Astrocyte (in vitro differentiated cells and primary cell): ENCODE measurements at regions not wholly inside any gene's neighbourhood (a gene's known extent, or its start where the extent isn't known, plus 50 kb on each side); places are given as distances from the start of the nearest gene placed in this dataset.

Experiments
- DNase-seq: peaks from one replicate; pipeline ENCODE4 v3.0.0-alpha.2; 2010; ENCODE audit warnings: low read depth
- FAIRE-seq: peaks from 2 replicates; lab custom pipeline; 2011; peaks lifted over from hg19 to GRCh38; lab: Jason Lieb, UNC
- H2AFZ ChIP-seq: 2 replicates; pipeline ENCODE4 v1.6.0; 2012; ENCODE audit warnings: low read depth, low read length, inconsistent platforms
- H3K27ac ChIP-seq: 2 replicates; pipeline ENCODE4 v1.5.1; 2011; ENCODE audit warnings: low read depth, low read length, inconsistent platforms
- H3K27me3 ChIP-seq: 2 replicates; pipeline ENCODE4 v1.6.0; 2011; ENCODE audit warnings: low read length, inconsistent platforms; ENCODE audit not compliant: insufficient read depth
- H3K36me3 ChIP-seq: 2 replicates; pipeline ENCODE4 v1.5.1; 2011; ENCODE audit warnings: low read length, inconsistent platforms; ENCODE audit not compliant: insufficient read depth
- H3K4me1 ChIP-seq: 2 replicates; pipeline ENCODE4 v1.5.1; 2011; ENCODE audit warnings: low read length, inconsistent platforms; ENCODE audit not compliant: insufficient read depth
- H3K4me2 ChIP-seq: 2 replicates; pipeline ENCODE4 v1.6.0; 2012; ENCODE audit warnings: low read length, inconsistent platforms
- H3K4me3 ChIP-seq: 2 replicates; pipeline ENCODE4 v1.5.1; 2011; ENCODE audit warnings: low read depth, mild to moderate bottlenecking, low read length, inconsistent platforms; ENCODE audit not compliant: insufficient read depth
- H3K79me2 ChIP-seq: 2 replicates; pipeline ENCODE4 v1.6.0; 2012; ENCODE audit warnings: mild to moderate bottlenecking, low read length, inconsistent platforms; ENCODE audit not compliant: insufficient read depth
- H3K9ac ChIP-seq: 2 replicates; pipeline ENCODE4 v1.6.0; 2012; ENCODE audit warnings: mild to moderate bottlenecking, low read length, inconsistent platforms
- H3K9me3 ChIP-seq: 2 replicates; pipeline ENCODE4 v1.5.1; 2012; ENCODE audit warnings: low read depth, mild to moderate bottlenecking, low read length, inconsistent platforms; ENCODE audit not compliant: insufficient read depth
- H4K20me1 ChIP-seq: 2 replicates; pipeline ENCODE4 v1.6.0; 2012; ENCODE audit warnings: low read length, inconsistent platforms; ENCODE audit not compliant: insufficient read depth
- H3K27ac Mint-ChIP-seq: one replicate; pipeline ENCODE4 v1.8.0; 2021; ENCODE audit warnings: mild to moderate bottlenecking, mixed read lengths; ENCODE audit not compliant: unreplicated experiment
- H3K27me3 Mint-ChIP-seq: one replicate; pipeline ENCODE4 v1.8.0; 2021; ENCODE audit warnings: low read depth, mixed read lengths; ENCODE audit not compliant: unreplicated experiment
- H3K36me3 Mint-ChIP-seq: one replicate; pipeline ENCODE4 v1.8.0; 2021; ENCODE audit warnings: low read depth, mixed read lengths; ENCODE audit not compliant: unreplicated experiment
- H3K4me1 Mint-ChIP-seq: one replicate; pipeline ENCODE4 v1.8.0; 2021; ENCODE audit warnings: low read depth, mixed read lengths; ENCODE audit not compliant: unreplicated experiment
- H3K4me3 Mint-ChIP-seq: one replicate; pipeline ENCODE4 v1.8.0; 2021; ENCODE audit warnings: mild to moderate bottlenecking, moderate library complexity, mixed read lengths; ENCODE audit not compliant: unreplicated experiment
- H3K9me3 Mint-ChIP-seq: one replicate; pipeline ENCODE4 v1.8.0; 2021; ENCODE audit warnings: mild to moderate bottlenecking, mixed read lengths; ENCODE audit not compliant: unreplicated experiment
- CTCF ChIP-seq: IDR thresholded peaks from 2 replicates; pipeline ENCODE4 v1.5.1; 2011; ENCODE audit warnings: low read depth, mild to moderate bottlenecking, inconsistent platforms, low read length, moderate library complexity; ENCODE audit not compliant: insufficient read depth
- EZH2 ChIP-seq: IDR thresholded peaks from 2 replicates; pipeline ENCODE4 v1.6.1; 2012; ENCODE audit warnings: mild to moderate bottlenecking, low read length, inconsistent platforms; ENCODE audit not compliant: insufficient read depth

DNA sequence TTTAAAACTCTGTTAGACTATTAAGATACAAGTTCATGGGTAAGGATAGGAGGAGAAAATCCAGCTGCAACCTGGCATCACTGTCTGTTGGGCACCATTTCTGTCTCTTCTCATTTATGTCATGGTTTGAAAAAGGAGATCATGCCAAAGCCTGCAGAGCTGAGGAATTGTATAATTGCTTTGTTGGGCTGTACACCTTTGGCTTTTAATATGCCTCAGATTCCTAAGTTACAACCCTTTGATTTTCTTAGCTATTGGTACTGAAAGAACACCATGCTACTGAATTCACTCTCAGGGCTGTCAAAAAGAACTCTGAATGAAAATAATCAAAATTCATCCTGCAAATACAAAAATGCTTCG lies 174.3 kb downstream of the ACKR3 start:
- no peak for TF ChIP-seq CTCF
- no peak for TF ChIP-seq EZH2
- Histone ChIP-seq H3K27me3 (no peaks in the 10 kb centered on the region), H3K27ac (peak overlapping the region; percentile 96), H2AFZ (no peak overlapping the region), H4K20me1 (no peaks in the 10 kb centered on the region), H3K4me2 (peak overlapping the region; percentile 82), H3K79me2 (no peaks in the 10 kb centered on the region), H3K9ac (peak overlapping the region; percentile 85), H3K4me1 (peaks cover 42% of the 10 kb centered on the region), H3K36me3 (no peaks in the 10 kb centered on the region), H3K9me3 (peaks cover 3% of the 10 kb centered on the region), H3K4me3 (peak overlapping the region; percentile 50)
- H3K27ac Mint-ChIP-seq: peak overlapping the region; percentile 100
- no peaks in the 10 kb centered on the region for H3K36me3 Mint-ChIP-seq
- FAIRE-seq (no peak), DNase-seq (no peak)
- no peaks in the 10 kb centered on the region for H3K27me3 Mint-ChIP-seq
- H3K9me3 Mint-ChIP-seq: peaks cover 2% of the 10 kb centered on the region
- H3K4me3 Mint-ChIP-seq: no peak overlapping the region
- peaks cover 68% of the 10 kb centered on the region for H3K4me1 Mint-ChIP-seq

GRCh38 chr2:236744281-236744705 lies 174.7 kb downstream of the ACKR3 start:
- H3K4me1 ChIP-seq: peaks cover 46% of the 10 kb centered on the region
- H3K27me3 Mint-ChIP-seq: no peaks in the 10 kb centered on the region
- FAIRE-seq (no peak), DNase-seq (peak; percentile 99)
- H3K27ac ChIP-seq: peak overlapping the region; percentile 96
- H3K4me1 Mint-ChIP-seq: peaks cover 71% of the 10 kb centered on the region
- no peaks in the 10 kb centered on the region for H3K9me3 ChIP-seq
- peak overlapping the region; percentile 100 for H3K27ac Mint-ChIP-seq
- H2AFZ ChIP-seq: no peak overlapping the region
- H3K79me2 ChIP-seq: no peaks in the 10 kb centered on the region
- H3K36me3 Mint-ChIP-seq: no peaks in the 10 kb centered on the region
- no peaks in the 10 kb centered on the region for H3K27me3 ChIP-seq
- H3K9ac ChIP-seq: peak overlapping the region; percentile 85
- H3K36me3 ChIP-seq: no peaks in the 10 kb centered on the region
- peak overlapping the region; percentile 82 for H3K4me2 ChIP-seq
- peak overlapping the region; percentile 10 for H3K4me3 Mint-ChIP-seq
- no peak for TF ChIP-seq EZH2
- peaks cover 2% of the 10 kb centered on the region for H3K9me3 Mint-ChIP-seq
- H3K4me3 ChIP-seq: peak overlapping the region; percentile 50
- no peaks in the 10 kb centered on the region for H4K20me1 ChIP-seq

DNA sequence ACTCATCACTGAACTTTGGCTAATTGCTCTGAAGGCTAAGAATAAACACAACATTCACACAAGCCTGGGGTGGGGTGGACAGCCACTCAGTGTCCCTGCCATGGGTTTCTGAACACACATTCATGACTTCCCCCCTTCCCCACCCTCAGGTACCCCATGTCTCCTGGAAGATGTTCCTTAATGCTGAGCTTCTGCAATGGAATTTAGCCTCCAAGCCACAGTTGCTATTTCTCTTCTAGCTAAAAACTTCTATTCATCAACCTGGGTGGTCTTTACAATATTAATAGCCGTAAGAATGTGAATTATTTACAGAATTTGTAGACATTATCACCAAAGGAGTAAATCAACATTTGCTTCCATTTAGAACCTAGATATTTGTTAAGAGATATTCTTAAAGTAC lies 175.1 kb downstream of the ACKR3 start:
- H4K20me1 ChIP-seq: no peaks in the 10 kb centered on the region
- peak overlapping the region; percentile 1 for H3K4me3 ChIP-seq
- no peaks in the 10 kb centered on the region for H3K9me3 ChIP-seq
- peaks cover 75% of the 10 kb centered on the region for H3K4me1 Mint-ChIP-seq
- H3K4me3 Mint-ChIP-seq: peak overlapping the region; percentile 42
- peak overlapping the region; percentile 100 for H3K27ac Mint-ChIP-seq
- H3K27me3 ChIP-seq: no peaks in the 10 kb centered on the region
- H3K36me3 Mint-ChIP-seq: no peaks in the 10 kb centered on the region
- H3K36me3 ChIP-seq: no peaks in the 10 kb centered on the region
- H2AFZ ChIP-seq: no peak overlapping the region
- TF ChIP-seq EZH2 (no peak), CTCF (no peak)
- no peaks in the 10 kb centered on the region for H3K79me2 ChIP-seq
- H3K9ac ChIP-seq: peak overlapping the region; percentile 85
- H3K9me3 Mint-ChIP-seq: peaks cover 5% of the 10 kb centered on the region
- FAIRE-seq (no peak), DNase-seq (no peak)
- H3K27ac ChIP-seq: peak overlapping the region; percentile 96
- peak overlapping the region; percentile 82 for H3K4me2 ChIP-seq
- H3K27me3 Mint-ChIP-seq: no peaks in the 10 kb centered on the region
- peaks cover 50% of the 10 kb centered on the region for H3K4me1 ChIP-seq
